ENCODE measurements at regions not wholly inside any gene's neighbourhood (a gene's known extent, or its start where the extent isn't known, plus 50 kb on each side); places are given as distances from the start of the nearest gene placed in this dataset.

GRCh38 chr12:111055181-111055880 is 135.0 kb upstream of the MYL2 start:
- TF ChIP-seq POLR2A (IDR thresholded peaks at IDR 0.05; ENCODE audit: low read length) (no peak), SMC3 (IDR thresholded peaks at IDR 0.05) (no peak), CTCF (IDR thresholded peaks at IDR 0.05) (no peak), RAD21 (conservative IDR thresholded peaks at IDR 0.05 in 1 of 2, IDR thresholded peaks at IDR 0.05 in 1 of 2) (no peak), BCL3 (IDR thresholded peaks at IDR 0.05) (no peak), RCOR1 (IDR thresholded peaks at IDR 0.05; ENCODE audit: low read depth, low read length) (no peak), HOXA7 (CRISPR knock-in tag; IDR thresholded peaks at IDR 0.05) (no peak), REST (IDR thresholded peaks at IDR 0.05) (no peak), ELK1 (IDR thresholded peaks at IDR 0.05; ENCODE audit: low read depth, low read length) (no peak), RNF2 (IDR thresholded peaks at IDR 0.05; ENCODE audit: borderline replicate concordance, low read depth) (no peak), CBX8 (IDR thresholded peaks at IDR 0.05) (no peak), HDAC2 (IDR thresholded peaks at IDR 0.05) (no peak), USF2 (IDR thresholded peaks at IDR 0.05) (no peak)

Data from A549 (cell line).